ENCODE measurements at regions not wholly inside any gene's neighbourhood (a gene's known extent, or its start where the extent isn't known, plus 50 kb on each side); places are given as distances from the start of the nearest gene placed in this dataset.

DNA sequence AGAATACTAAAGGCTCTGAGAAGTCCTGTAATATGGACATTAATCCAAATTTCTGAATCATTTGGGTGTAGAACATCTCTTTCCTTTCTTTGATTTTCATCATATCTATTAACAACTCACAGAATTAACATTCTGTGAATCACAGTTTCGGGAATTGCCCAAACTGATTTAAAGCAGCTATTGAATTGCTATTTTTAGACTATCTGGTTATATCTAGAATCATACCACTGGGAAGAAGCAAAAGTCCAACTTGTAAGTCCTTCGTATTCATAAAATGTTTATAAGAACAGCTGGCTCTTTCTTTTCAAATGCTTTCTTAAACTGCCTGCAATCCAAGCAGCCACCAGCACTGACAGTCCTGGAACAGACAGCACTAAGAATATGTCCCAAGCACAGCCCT lies 733.0 kb downstream of the NTRK3 start:
- H3K9me3 ChIP-seq (ENCODE audit: control insufficient read depth in 1 of 2, insufficient read depth in 1 of 2, low read length in 2 of 2) = no peaks in the 10 kb centered on the region
- TF ChIP-seq, protein P1, sequence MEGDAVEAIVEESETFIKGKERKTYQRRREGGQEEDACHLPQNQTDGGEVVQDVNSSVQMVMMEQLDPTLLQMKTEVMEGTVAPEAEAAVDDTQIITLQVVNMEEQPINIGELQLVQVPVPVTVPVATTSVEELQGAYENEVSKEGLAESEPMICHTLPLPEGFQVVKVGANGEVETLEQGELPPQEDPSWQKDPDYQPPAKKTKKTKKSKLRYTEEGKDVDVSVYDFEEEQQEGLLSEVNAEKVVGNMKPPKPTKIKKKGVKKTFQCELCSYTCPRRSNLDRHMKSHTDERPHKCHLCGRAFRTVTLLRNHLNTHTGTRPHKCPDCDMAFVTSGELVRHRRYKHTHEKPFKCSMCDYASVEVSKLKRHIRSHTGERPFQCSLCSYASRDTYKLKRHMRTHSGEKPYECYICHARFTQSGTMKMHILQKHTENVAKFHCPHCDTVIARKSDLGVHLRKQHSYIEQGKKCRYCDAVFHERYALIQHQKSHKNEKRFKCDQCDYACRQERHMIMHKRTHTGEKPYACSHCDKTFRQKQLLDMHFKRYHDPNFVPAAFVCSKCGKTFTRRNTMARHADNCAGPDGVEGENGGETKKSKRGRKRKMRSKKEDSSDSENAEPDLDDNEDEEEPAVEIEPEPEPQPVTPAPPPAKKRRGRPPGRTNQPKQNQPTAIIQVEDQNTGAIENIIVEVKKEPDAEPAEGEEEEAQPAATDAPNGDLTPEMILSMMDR (IDR thresholded peaks at IDR 0.05) = no peak
- intact Hi-C loops (cut with DNase I, micrococcal nuclease) = no loop called here
- no peaks in the 10 kb centered on the region for H3K36me3 Mint-ChIP-seq (ENCODE audit: low read depth)
- no peaks in the 10 kb centered on the region for H3K27me3 Mint-ChIP-seq
- H3K27me3 ChIP-seq (ENCODE audit: control insufficient read depth in 1 of 2, insufficient read depth in 2 of 2, low read length in 2 of 2) = no peaks in the 10 kb centered on the region
- POLR2A ChIA-PET = no interaction called here
- DNase-seq (no peak), ATAC-seq (ENCODE audit: poor library complexity) (no peak)
- CTCF ChIA-PET = no interaction called here
- H3K27ac ChIP-seq (ENCODE audit: low read depth in 1 of 2, low read length in 2 of 2) = no peak overlapping the region
- no peak overlapping the region for H3K4me3 Mint-ChIP-seq
- no peaks in the 10 kb centered on the region for H3K36me3 ChIP-seq (ENCODE audit: insufficient read depth, low read length)
- peaks cover 2% of the 10 kb centered on the region for H3K9me3 Mint-ChIP-seq
- no peaks in the 10 kb centered on the region for H3K4me1 ChIP-seq (ENCODE audit: insufficient read depth, low read length)
- H3K27ac Mint-ChIP-seq = no peak overlapping the region
- no peaks in the 10 kb centered on the region for H3K4me1 Mint-ChIP-seq (ENCODE audit: low read depth)
- no peak overlapping the region for H3K4me3 ChIP-seq (ENCODE audit: low read length)

DNA sequence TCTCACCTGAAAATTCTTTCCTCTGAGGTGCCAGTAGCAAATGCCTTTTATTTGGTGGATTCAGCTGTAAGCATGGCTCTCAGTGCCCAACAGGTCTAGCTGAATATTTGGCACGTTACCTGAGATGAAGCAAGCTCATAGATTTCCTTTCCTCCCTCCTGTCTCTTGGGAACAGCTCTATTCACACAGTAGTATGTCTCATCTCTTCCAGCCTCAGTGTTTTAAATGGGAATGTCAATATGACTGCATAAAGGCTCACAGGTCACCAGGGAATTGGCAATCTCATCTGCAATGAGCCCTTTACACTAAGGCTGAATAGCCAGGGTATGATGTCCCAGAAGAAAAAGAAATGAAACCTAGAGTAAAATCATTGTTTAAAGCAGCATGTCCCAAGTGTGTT lies 733.5 kb downstream of the NTRK3 start:
- CTCF ChIA-PET = no interaction called here
- Mint-ChIP-seq H3K27me3 (no peaks in the 10 kb centered on the region), H3K9me3 (peaks cover 2% of the 10 kb centered on the region), H3K4me3 (no peak overlapping the region), H3K27ac (no peak overlapping the region), H3K36me3 (ENCODE audit: low read depth) (no peaks in the 10 kb centered on the region), H3K4me1 (ENCODE audit: low read depth) (no peaks in the 10 kb centered on the region)
- TF ChIP-seq, protein P1 (IDR thresholded peaks at IDR 0.05) = no peak
- H3K4me3 ChIP-seq (ENCODE audit: low read length) = no peak overlapping the region
- no peak for ATAC-seq (ENCODE audit: poor library complexity)
- no peaks in the 10 kb centered on the region for H3K9me3 ChIP-seq (ENCODE audit: control insufficient read depth in 1 of 2, insufficient read depth in 1 of 2, low read length in 2 of 2)
- no peak for DNase-seq
- H3K27ac ChIP-seq (ENCODE audit: low read depth in 1 of 2, low read length in 2 of 2) = no peak overlapping the region
- no peaks in the 10 kb centered on the region for H3K36me3 ChIP-seq (ENCODE audit: insufficient read depth, low read length)
- POLR2A ChIA-PET = no interaction called here
- H3K27me3 ChIP-seq (ENCODE audit: control insufficient read depth in 1 of 2, insufficient read depth in 2 of 2, low read length in 2 of 2) = no peaks in the 10 kb centered on the region
- intact Hi-C loops (cut with DNase I, micrococcal nuclease) = no loop called here
- H3K4me1 ChIP-seq (ENCODE audit: insufficient read depth, low read length) = no peaks in the 10 kb centered on the region

DNA sequence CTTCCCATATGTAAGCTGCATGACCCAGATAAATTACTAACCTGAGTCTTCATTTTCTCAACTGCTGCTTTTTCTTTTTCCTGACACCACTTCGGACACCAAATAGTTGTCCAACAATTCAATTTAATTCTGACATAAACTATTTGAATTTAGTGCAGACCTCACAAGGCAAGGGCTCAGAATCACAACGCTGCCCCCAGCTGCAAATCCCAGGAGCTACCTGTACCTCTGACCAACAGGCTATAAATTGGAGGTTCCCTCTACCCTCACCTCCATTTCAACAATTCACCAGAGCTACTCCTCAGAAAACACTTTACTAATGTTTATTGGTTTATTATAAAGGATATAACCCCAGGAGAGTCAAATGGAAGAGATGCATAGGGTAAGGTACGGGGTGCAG lies 737.6 kb downstream of the NTRK3 start:
- ATAC-seq (ENCODE audit: poor library complexity) (no peak), DNase-seq (no peak)
- no peak overlapping the region for H3K27ac Mint-ChIP-seq
- Histone ChIP-seq H3K4me3 (ENCODE audit: low read length) (no peak overlapping the region), H3K27ac (ENCODE audit: low read depth in 1 of 2, low read length in 2 of 2) (no peak overlapping the region), H3K27me3 (ENCODE audit: control insufficient read depth in 1 of 2, insufficient read depth in 2 of 2, low read length in 2 of 2) (no peaks in the 10 kb centered on the region), H3K4me1 (ENCODE audit: insufficient read depth, low read length) (no peaks in the 10 kb centered on the region), H3K9me3 (ENCODE audit: control insufficient read depth in 1 of 2, insufficient read depth in 1 of 2, low read length in 2 of 2) (peaks cover 0 to 4% of the 10 kb centered on the region in 2 experiments), H3K36me3 (ENCODE audit: insufficient read depth, low read length) (no peaks in the 10 kb centered on the region)
- TF ChIP-seq, protein P1 (IDR thresholded peaks at IDR 0.05) = no peak
- no peaks in the 10 kb centered on the region for H3K36me3 Mint-ChIP-seq (ENCODE audit: low read depth)
- ChIA-PET POLR2A (no interaction called here), CTCF (no interaction called here)
- no peak overlapping the region for H3K4me3 Mint-ChIP-seq
- H3K4me1 Mint-ChIP-seq (ENCODE audit: low read depth) = no peaks in the 10 kb centered on the region
- no peaks in the 10 kb centered on the region for H3K27me3 Mint-ChIP-seq
- no peaks in the 10 kb centered on the region for H3K9me3 Mint-ChIP-seq
- intact Hi-C loops (cut with DNase I, micrococcal nuclease) = no loop called here

Measured in CD4-positive, alpha-beta T cell (primary cell).